ENCODE measurements at regions not wholly inside any gene's neighbourhood (a gene's known extent, or its start where the extent isn't known, plus 50 kb on each side); places are given as distances from the start of the nearest gene placed in this dataset.

DNA sequence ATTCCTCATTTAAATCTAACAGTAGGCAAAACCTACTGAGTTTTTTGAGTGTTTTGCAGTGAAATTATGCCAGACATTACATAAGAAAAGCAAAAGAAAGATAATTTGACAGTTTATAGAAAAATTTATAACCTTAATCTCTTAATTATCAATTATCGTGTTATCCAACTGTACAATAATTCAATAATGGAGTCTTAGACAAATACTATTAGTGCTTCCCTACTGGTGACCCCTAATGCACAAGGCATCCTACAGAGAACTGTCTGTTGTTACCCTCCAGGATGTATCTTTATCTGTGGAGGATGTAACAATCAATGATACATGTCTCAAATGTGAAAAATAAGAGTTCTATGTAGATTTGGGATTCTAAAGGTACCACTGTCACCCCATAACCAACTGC is 1687.6 kb downstream of the GRIK2 start:
- no peak for TF ChIP-seq RAD21 (IDR thresholded peaks at IDR 0.05)
- TF ChIP-seq, protein P1, sequence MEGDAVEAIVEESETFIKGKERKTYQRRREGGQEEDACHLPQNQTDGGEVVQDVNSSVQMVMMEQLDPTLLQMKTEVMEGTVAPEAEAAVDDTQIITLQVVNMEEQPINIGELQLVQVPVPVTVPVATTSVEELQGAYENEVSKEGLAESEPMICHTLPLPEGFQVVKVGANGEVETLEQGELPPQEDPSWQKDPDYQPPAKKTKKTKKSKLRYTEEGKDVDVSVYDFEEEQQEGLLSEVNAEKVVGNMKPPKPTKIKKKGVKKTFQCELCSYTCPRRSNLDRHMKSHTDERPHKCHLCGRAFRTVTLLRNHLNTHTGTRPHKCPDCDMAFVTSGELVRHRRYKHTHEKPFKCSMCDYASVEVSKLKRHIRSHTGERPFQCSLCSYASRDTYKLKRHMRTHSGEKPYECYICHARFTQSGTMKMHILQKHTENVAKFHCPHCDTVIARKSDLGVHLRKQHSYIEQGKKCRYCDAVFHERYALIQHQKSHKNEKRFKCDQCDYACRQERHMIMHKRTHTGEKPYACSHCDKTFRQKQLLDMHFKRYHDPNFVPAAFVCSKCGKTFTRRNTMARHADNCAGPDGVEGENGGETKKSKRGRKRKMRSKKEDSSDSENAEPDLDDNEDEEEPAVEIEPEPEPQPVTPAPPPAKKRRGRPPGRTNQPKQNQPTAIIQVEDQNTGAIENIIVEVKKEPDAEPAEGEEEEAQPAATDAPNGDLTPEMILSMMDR (IDR thresholded peaks at IDR 0.05; ENCODE audit: low read depth, low read length, missing input control): no peak

All from liver (tissue), 3 donors.